H1 (cell line): ENCODE measurements at regions not wholly inside any gene's neighbourhood (a gene's known extent, or its start where the extent isn't known, plus 50 kb on each side); places are given as distances from the start of the nearest gene placed in this dataset.

Experiments
- CTCF ChIA-PET: fragments of 300-600 bp; sonication (Branson Sonifier 250); formaldehyde crosslinking; loops from one replicate; lab custom pipeline; 2021; ENCODE audit not compliant: partially characterized antibody; lab: Charles Lee
- POLR2A ChIA-PET: fragments of 300-600 bp; sonication (Branson Sonifier 250); formaldehyde crosslinking; loops from one replicate; lab custom pipeline; 2021; ENCODE audit warnings: inconsistent platforms; ENCODE audit not compliant: partially characterized antibody; lab: Charles Lee
- DNase-seq, 2 experiments: peaks; one replicate each; pipeline versions ENCODE4 v3.0.0 to v3.0.0-alpha.2; 2010 to 2022; ENCODE audit warnings: low spot score in 2 of 2, low read depth in 1 of 2, mixed read lengths in 1 of 2
- FAIRE-seq: peaks from 2 replicates; lab custom pipeline; 2011; peaks lifted over from hg19 to GRCh38; lab: Jason Lieb, UNC
- H2AFZ ChIP-seq: 2 replicates; pipeline ENCODE4 v1.8.1; 2012; ENCODE audit warnings: low read length, inconsistent platforms
- H2AK5ac ChIP-seq: 2 replicates; pipeline ENCODE4 v1.6.1; 2013; ENCODE audit warnings: low read depth, low read length
- H2BK120ac ChIP-seq: replicated peaks from 2 replicates; pipeline ENCODE3; 2013; ENCODE audit warnings: low read depth, low read length, inconsistent platforms
- H2BK12ac ChIP-seq: 2 replicates; pipeline ENCODE4 v1.6.1; 2013; ENCODE audit warnings: low read depth, low read length
- H2BK15ac ChIP-seq: 2 replicates; pipeline ENCODE4 v1.6.1; 2013; ENCODE audit warnings: low read length
- H2BK20ac ChIP-seq: 2 replicates; pipeline ENCODE4 v1.6.1; 2013; ENCODE audit warnings: low read length
- H2BK5ac ChIP-seq: 2 replicates; pipeline ENCODE4 v1.6.1; 2013; ENCODE audit warnings: low read depth, low read length
- H3K14ac ChIP-seq: 2 replicates; pipeline ENCODE4 v1.6.1; 2013; ENCODE audit warnings: inconsistent platforms; ENCODE audit not compliant: insufficient read length
- H3K18ac ChIP-seq: 2 replicates; pipeline ENCODE4 v1.6.1; 2013; ENCODE audit warnings: low read length; ENCODE audit errors: extremely low read depth
- H3K23ac ChIP-seq: 2 replicates; pipeline ENCODE4 v1.6.1; 2013; ENCODE audit warnings: inconsistent platforms; ENCODE audit not compliant: insufficient read length
- H3K23me2 ChIP-seq: 2 replicates; pipeline ENCODE4 v1.6.1; 2013; ENCODE audit warnings: low read depth, low read length
- H3K27ac ChIP-seq: 2 replicates; pipeline ENCODE4 v1.6.1; 2011; ENCODE audit warnings: low read depth, low read length, inconsistent platforms
- H3K27me3 ChIP-seq, 4 experiments: replicated peaks in 1 of 4; 1 replicate in 1 of 4; 2 replicates in 3 of 4; pipeline versions ENCODE4 v1.6.1 to v1.8.1; 2011 to 2013; ENCODE audit warnings: low read length in 3 of 4, mild to moderate bottlenecking in 3 of 4, inconsistent platforms in 2 of 4, mixed read lengths in 2 of 4, moderate library complexity in 1 of 4; ENCODE audit not compliant: control insufficient read depth in 3 of 4, insufficient read depth in 3 of 4; ENCODE audit errors: extremely low read depth in 1 of 4
- H3K36me3 ChIP-seq, 4 experiments: 2 replicates each; pipeline versions ENCODE4 v1.6.1 to v1.8.1; 2011 to 2013; ENCODE audit warnings: mild to moderate bottlenecking in 4 of 4, low read length in 3 of 4, moderate library complexity in 2 of 4, control low read depth in 1 of 4, inconsistent platforms in 1 of 4; ENCODE audit not compliant: insufficient read depth in 4 of 4, control insufficient read depth in 2 of 4
- H3K4ac ChIP-seq: replicated peaks from 2 replicates; pipeline ENCODE3; 2013; ENCODE audit warnings: low read length, low read depth, mixed read lengths, inconsistent platforms; ENCODE audit not compliant: insufficient read length
- H3K4me1 ChIP-seq, 4 experiments: replicated peaks in 1 of 4; 1 replicate in 1 of 4; 2 replicates in 3 of 4; pipeline versions ENCODE4 v1.6.1 to v1.8.1; 2011 to 2013; ENCODE audit warnings: low read length in 3 of 4, inconsistent platforms in 2 of 4, mixed read lengths in 1 of 4; ENCODE audit not compliant: insufficient read depth in 4 of 4, control insufficient read depth in 3 of 4
- H3K4me2 ChIP-seq, 2 experiments: 2 replicates each; pipeline versions ENCODE4 v1.6.1 to v1.8.1; 2011 to 2013; ENCODE audit warnings: low read depth in 2 of 2, low read length in 2 of 2, control low read depth in 1 of 2, inconsistent platforms in 1 of 2, mild to moderate bottlenecking in 1 of 2; ENCODE audit not compliant: insufficient read depth in 1 of 2
- H3K4me3 ChIP-seq, 4 experiments: fragments of 200-600, 300-600 bp in 1 of 4; sonication (generic), shearing (Covaris generic), sonication (Bioruptor Twin) in 1 of 4; 2 replicates each; pipeline versions ENCODE4 v1.5.1 to v1.8.1; 2011 to 2016; ENCODE audit warnings: low read length in 4 of 4, low read depth in 3 of 4, control low read depth in 2 of 4, inconsistent platforms in 2 of 4, mild to moderate bottlenecking in 2 of 4, mixed read lengths in 1 of 4, moderate library complexity in 1 of 4; ENCODE audit not compliant: insufficient read depth in 2 of 4; ENCODE audit errors: extremely low read depth in 1 of 4
- H3K56ac ChIP-seq: replicated peaks from 2 replicates; pipeline ENCODE3; 2013; ENCODE audit warnings: low read depth, mild to moderate bottlenecking, mixed read lengths, low read length, inconsistent platforms; ENCODE audit not compliant: insufficient read length
- H3K79me1 ChIP-seq: 2 replicates; pipeline ENCODE4 v1.6.1; 2013; ENCODE audit warnings: low read depth, low read length, control low read depth
- H3K79me2 ChIP-seq, 2 experiments: 2 replicates each; pipeline versions ENCODE4 v1.6.1 to v1.8.1; 2012 to 2013; ENCODE audit warnings: low read length in 2 of 2, mild to moderate bottlenecking in 2 of 2, inconsistent platforms in 1 of 2; ENCODE audit not compliant: insufficient read depth in 2 of 2, control insufficient read depth in 1 of 2
- H3K9ac ChIP-seq, 4 experiments: replicated peaks in 1 of 4; 1 replicate in 1 of 4; 2 replicates in 3 of 4; pipeline versions ENCODE4 v1.6.1 to v1.8.1; 2011 to 2013; ENCODE audit warnings: low read depth in 3 of 4, low read length in 3 of 4, control low read depth in 2 of 4, mild to moderate bottlenecking in 2 of 4, moderate library complexity in 2 of 4, inconsistent platforms in 1 of 4; ENCODE audit errors: extremely low read depth in 1 of 4
- H3K9me3 ChIP-seq, 2 experiments: 2 replicates each; pipeline versions ENCODE4 v1.6.1 to v1.8.1; 2012 to 2013; ENCODE audit warnings: mild to moderate bottlenecking in 2 of 2, moderate library complexity in 2 of 2, control low read depth in 1 of 2, inconsistent platforms in 1 of 2, low read depth in 1 of 2, low read length in 1 of 2, mixed read lengths in 1 of 2; ENCODE audit not compliant: insufficient read depth in 2 of 2
- H4K20me1 ChIP-seq, 2 experiments: replicated peaks in 1 of 2; 2 replicates each; pipeline versions ENCODE3 to v1.8.1; 2011 to 2013; ENCODE audit warnings: inconsistent platforms in 2 of 2, low read length in 2 of 2, mild to moderate bottlenecking in 1 of 2; ENCODE audit not compliant: insufficient read depth in 2 of 2, control insufficient read depth in 1 of 2
- H4K5ac ChIP-seq: 2 replicates; pipeline ENCODE4 v1.6.1; 2013; ENCODE audit warnings: low read length, low read depth, mixed read lengths, inconsistent platforms; ENCODE audit not compliant: insufficient read length
- H4K8ac ChIP-seq: 2 replicates; pipeline ENCODE4 v1.8.0; 2013; ENCODE audit warnings: mild to moderate bottlenecking, moderate library complexity, low read length, inconsistent platforms; ENCODE audit not compliant: insufficient read depth; ENCODE audit errors: extremely low read depth
- H4K91ac ChIP-seq: replicated peaks from 2 replicates; pipeline ENCODE3; 2013; ENCODE audit warnings: low read length, mixed read lengths, inconsistent platforms; ENCODE audit not compliant: insufficient read length
- CBX5 ChIP-seq: fragments of 300-800, 300-1000 bp; sonication (generic); IDR thresholded peaks from 2 replicates; pipeline ENCODE4 v1.7.1; 2016; ENCODE audit warnings: antibody characterized with exemption, low read length, low read depth
- CEBPB ChIP-seq: IDR thresholded peaks from 2 replicates; pipeline ENCODE4 v1.6.1; 2012; ENCODE audit warnings: low read depth, low read length
- CREB1 ChIP-seq: IDR thresholded peaks from 2 replicates; pipeline ENCODE4 v1.6.1; 2012; ENCODE audit warnings: inconsistent platforms
- CTBP2 ChIP-seq: IDR thresholded peaks from 2 replicates; pipeline ENCODE4 v1.7.0; 2011; ENCODE audit warnings: borderline replicate concordance, mild to moderate bottlenecking, moderate library complexity, mixed read lengths, low read length; ENCODE audit not compliant: insufficient read depth, insufficient read length
- JUND ChIP-seq: IDR thresholded peaks from 2 replicates; pipeline ENCODE4 v1.6.1; 2011; ENCODE audit warnings: mild to moderate bottlenecking, improper control_type of control experiment, low read length
- KDM1A ChIP-seq: fragments of 200-600, 300-600 bp; sonication (generic); IDR thresholded peaks from 2 replicates; pipeline ENCODE4 v1.7.1; 2016; ENCODE audit warnings: mild to moderate bottlenecking, low read length, borderline replicate concordance
- KDM4A ChIP-seq: IDR thresholded peaks from one replicate; pipeline ENCODE4 v1.7.1; 2012; ENCODE audit warnings: low read depth, mild to moderate bottlenecking, moderate library complexity, low read length, inconsistent platforms; ENCODE audit not compliant: severe bottlenecking
- MAX ChIP-seq: IDR thresholded peaks from 2 replicates; pipeline ENCODE4 v1.6.1; 2012; ENCODE audit warnings: inconsistent platforms
- NRF1 ChIP-seq: IDR thresholded peaks from 2 replicates; pipeline ENCODE4 v1.6.1; 2011; ENCODE audit warnings: mild to moderate bottlenecking, low read depth, low read length, improper control_type of control experiment
- RBBP5 ChIP-seq: IDR thresholded peaks from 2 replicates; pipeline ENCODE4 v1.7.1; 2012; ENCODE audit warnings: low read depth, mild to moderate bottlenecking, inconsistent platforms, low read length, moderate library complexity, borderline replicate concordance
- RFX5 ChIP-seq: IDR thresholded peaks from 2 replicates; pipeline ENCODE4 v1.6.1; 2011; ENCODE audit warnings: low read depth, low read length, improper control_type of control experiment, borderline replicate concordance
- WGBS, 2 experiments: shearing (Covaris generic) in 1 of 2; methylation state at CpG; one replicate each; pipeline versions ENCODE4 v1.1.6 to v1.1.7; 2013 to 2015; ENCODE audit warnings: low lambda C conversion rate in 2 of 2, mixed read lengths in 2 of 2, inconsistent platforms in 1 of 2, low coverage in 1 of 2, missing lambda C conversion rate in 1 of 2; ENCODE audit not compliant: insufficient replicate concordance in 2 of 2, insufficient coverage in 1 of 2, insufficient read length in 1 of 2; ENCODE audit errors: extremely low coverage in 1 of 2, missing lambda C conversion rate in 1 of 2; 5-methylcytosine and 5-hydroxymethylcytosine counted together

GRCh38 chr14:98103705-98104104 lies 1168.3 kb downstream of the BCL11B start:
- Histone ChIP-seq H3K23ac (no peak overlapping the region), H3K9ac (no peak overlapping the region), H3K4ac (no peak overlapping the region), H2BK12ac (no peak overlapping the region), H3K79me2 (no peaks in the 10 kb centered on the region), H3K23me2 (no peaks in the 10 kb centered on the region; the same call in 1 of the 2 replicates), H3K4me2 (no peak overlapping the region), H3K18ac (no peak overlapping the region), H4K20me1 (no peaks in the 10 kb centered on the region), H4K5ac (no peak overlapping the region), H3K56ac (no peak overlapping the region), H2BK20ac (no peak overlapping the region), H3K4me3 (no peak overlapping the region), H3K4me1 (peaks cover 0 to under 1% (median 0%) of the 10 kb centered on the region in 4 experiments; a peak in 1 of 7 replicates), H4K91ac (no peak overlapping the region), H2AFZ (no peak overlapping the region), H3K79me1 (no peaks in the 10 kb centered on the region), H2BK5ac (no peak overlapping the region), H3K9me3 (no peaks in the 10 kb centered on the region), H2AK5ac (no peak overlapping the region), H3K14ac (no peak overlapping the region), H4K8ac (no peak overlapping the region), H3K36me3 (no peaks in the 10 kb centered on the region), H2BK120ac (no peak overlapping the region), H3K27me3 (no peaks in the 10 kb centered on the region), H3K27ac (no peak overlapping the region), H2BK15ac (no peak overlapping the region)
- ChIA-PET POLR2A (no interaction called here), CTCF (no interaction called here)
- TF ChIP-seq RFX5 (no peak), RBBP5 (no peak), CEBPB (no peak), MAX (no peak), NRF1 (no peak), KDM4A (no peak), CREB1 (no peak), CTBP2 (no peak), JUND (no peak), KDM1A (no peak), CBX5 (no peak)
- FAIRE-seq = no peak
- no peak for DNase-seq
- 71% methylated on average over 2 of the region's 2 CpGs; no CpG with 5 or more reads in 1 of the 2 experiments for WGBS, 2 experiments
